Fibroblast of mammary gland (primary cell): ENCODE measurements at regions not wholly inside any gene's neighbourhood (a gene's known extent, or its start where the extent isn't known, plus 50 kb on each side); places are given as distances from the start of the nearest gene placed in this dataset.

Source experiments
- DNase-seq: peaks from one replicate; pipeline ENCODE4 v3.0.0-alpha.2; 2010; ENCODE audit warnings: low read depth
- H3K4me3 ChIP-seq: 2 replicates; pipeline ENCODE4 v1.5.1; 2011; ENCODE audit warnings: low read depth, mild to moderate bottlenecking, low read length, moderate library complexity; ENCODE audit not compliant: control insufficient read depth
- TF ChIP-seq, protein P1 (sequence below): conservative IDR thresholded peaks from 2 replicates; pipeline ENCODE4 v1.5.1; 2011; ENCODE audit warnings: low read depth, low read length, inconsistent platforms; ENCODE audit not compliant: control insufficient read depth, insufficient read depth

GRCh38 chr5:17361331-17361730 is 136.7 kb upstream of the TAF11L2 start:
- TF ChIP-seq, protein P1, sequence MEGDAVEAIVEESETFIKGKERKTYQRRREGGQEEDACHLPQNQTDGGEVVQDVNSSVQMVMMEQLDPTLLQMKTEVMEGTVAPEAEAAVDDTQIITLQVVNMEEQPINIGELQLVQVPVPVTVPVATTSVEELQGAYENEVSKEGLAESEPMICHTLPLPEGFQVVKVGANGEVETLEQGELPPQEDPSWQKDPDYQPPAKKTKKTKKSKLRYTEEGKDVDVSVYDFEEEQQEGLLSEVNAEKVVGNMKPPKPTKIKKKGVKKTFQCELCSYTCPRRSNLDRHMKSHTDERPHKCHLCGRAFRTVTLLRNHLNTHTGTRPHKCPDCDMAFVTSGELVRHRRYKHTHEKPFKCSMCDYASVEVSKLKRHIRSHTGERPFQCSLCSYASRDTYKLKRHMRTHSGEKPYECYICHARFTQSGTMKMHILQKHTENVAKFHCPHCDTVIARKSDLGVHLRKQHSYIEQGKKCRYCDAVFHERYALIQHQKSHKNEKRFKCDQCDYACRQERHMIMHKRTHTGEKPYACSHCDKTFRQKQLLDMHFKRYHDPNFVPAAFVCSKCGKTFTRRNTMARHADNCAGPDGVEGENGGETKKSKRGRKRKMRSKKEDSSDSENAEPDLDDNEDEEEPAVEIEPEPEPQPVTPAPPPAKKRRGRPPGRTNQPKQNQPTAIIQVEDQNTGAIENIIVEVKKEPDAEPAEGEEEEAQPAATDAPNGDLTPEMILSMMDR: no peak
- H3K4me3 ChIP-seq: no peak overlapping the region
- no peak for DNase-seq

- no peak overlapping the region for H3K4me3 ChIP-seq
- DNase-seq: no peak
- TF ChIP-seq, protein P1: no peak
These were observed 132.8 kb upstream of the TAF11L2 start for GRCh38 chr5:17364987-17365810.

DNA sequence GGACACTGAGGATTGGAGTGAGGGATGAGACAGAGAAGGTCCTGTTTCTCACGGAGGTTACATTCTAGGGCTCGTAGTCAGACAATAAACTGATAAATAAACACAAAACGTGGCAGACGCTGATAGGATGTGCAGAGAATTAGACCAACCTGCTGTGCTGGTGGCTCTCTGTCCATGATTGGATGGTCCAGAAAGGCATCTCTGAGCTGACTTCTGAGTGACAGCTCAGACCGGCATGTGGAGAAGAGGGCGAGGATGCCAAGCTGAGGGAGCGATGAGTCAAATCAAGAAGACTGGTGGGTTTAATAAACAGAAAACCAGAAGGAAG is 132.3 kb upstream of the TAF11L2 start:
- TF ChIP-seq, protein P1: no peak

GRCh38 chr5:17367256-17367840 is 130.7 kb upstream of the TAF11L2 start:
- H3K4me3 ChIP-seq: no peak overlapping the region
- TF ChIP-seq, protein P1: no peak
- DNase-seq: no peak

More for the DNA sequence above, 132.3 kb upstream of the TAF11L2 start:
- no peak for DNase-seq
- H3K4me3 ChIP-seq: no peak overlapping the region

- H3K4me3 ChIP-seq: no peak overlapping the region
- DNase-seq: no peak
- TF ChIP-seq, protein P1: no peak
These were observed 127.4 kb upstream of the TAF11L2 start for GRCh38 chr5:17370651-17371050.

DNA sequence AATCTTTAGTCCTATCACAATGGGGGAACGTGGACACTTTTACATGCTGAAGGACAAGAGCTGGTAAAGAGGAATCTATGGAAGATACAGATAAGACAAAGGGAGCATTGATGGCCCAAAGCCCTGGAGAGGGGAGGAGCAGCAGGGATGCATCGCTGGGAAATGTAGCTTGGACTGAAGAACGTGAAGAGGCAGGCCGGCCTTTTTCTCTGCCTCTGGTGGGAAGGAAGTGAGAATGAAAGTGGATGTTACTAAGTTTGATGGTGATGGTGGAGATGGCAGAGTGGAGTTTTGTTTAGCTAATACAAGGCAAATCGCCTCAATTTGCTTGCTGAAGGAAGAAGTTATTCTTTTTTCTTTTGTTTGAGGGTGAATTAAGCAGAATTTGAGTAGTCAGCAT is 124.6 kb upstream of the TAF11L2 start:
- H3K4me3 ChIP-seq: no peak overlapping the region
- DNase-seq: no peak
- TF ChIP-seq, protein P1: no peak
